HG03064 (cell line): ENCODE measurements at regions not wholly inside any gene's neighbourhood (a gene's known extent, or its start where the extent isn't known, plus 50 kb on each side); places are given as distances from the start of the nearest gene placed in this dataset.
"Not testable (repeated sequence)": the region's sequence is repeated elsewhere in the genome, so short reads cannot be mapped to it uniquely, and the experiment has no call there.

ENCODE experiments used
- ATAC-seq: cut with Tn5 transposase; IDR thresholded peaks from one replicate; pipeline ENCODE4 v1.9.1; 2021; ENCODE audit warnings: low read depth; ENCODE audit not compliant: unreplicated experiment

DNA sequence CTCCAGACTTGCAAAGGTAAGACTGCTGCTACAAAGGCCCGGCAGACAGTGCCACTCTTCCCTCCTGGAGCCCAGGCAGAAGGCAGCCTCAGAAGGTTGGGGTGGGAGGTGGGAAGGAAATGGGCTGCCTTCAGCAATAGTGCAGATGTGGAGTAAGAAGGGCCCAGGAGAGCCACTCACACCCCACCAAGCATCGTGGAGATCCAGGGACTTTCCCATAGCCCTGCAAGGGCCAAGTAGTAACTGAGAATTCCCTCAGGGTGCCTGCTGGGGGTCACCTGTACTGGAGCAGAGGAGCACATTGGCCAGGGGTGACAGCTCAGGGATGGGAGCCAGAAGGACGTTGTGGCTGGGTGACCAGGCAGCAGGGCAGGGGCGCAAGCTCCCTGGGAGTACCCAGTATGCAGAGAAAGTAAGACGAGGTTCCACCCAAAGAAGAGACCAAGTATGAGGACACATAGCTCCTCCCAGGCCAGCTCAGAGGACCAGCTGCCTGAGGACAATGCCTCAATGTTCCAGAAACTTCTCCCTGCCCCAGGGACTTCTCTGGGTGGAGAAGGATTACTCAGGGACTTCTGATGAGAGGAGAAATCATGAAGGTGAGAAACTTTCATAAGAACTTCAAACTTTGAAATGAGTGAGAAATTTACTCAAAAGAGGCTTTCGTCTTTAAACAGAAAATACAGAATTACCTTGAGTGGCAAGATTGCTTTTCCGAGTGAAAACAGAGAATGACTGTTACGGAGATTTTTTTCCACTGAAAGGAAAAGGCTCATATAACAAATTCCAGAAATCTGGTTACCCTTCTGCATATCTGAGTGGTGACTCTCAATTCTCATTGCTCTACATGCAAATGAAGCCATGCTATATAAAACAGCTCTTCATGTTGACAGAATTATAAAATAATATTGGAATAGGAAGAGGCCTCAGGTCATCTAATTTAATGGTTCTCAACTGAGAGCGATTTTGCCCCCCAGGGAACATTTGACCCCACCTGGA lies 87.9 kb upstream of the TRIO start:
- no peak for ATAC-seq

DNA sequence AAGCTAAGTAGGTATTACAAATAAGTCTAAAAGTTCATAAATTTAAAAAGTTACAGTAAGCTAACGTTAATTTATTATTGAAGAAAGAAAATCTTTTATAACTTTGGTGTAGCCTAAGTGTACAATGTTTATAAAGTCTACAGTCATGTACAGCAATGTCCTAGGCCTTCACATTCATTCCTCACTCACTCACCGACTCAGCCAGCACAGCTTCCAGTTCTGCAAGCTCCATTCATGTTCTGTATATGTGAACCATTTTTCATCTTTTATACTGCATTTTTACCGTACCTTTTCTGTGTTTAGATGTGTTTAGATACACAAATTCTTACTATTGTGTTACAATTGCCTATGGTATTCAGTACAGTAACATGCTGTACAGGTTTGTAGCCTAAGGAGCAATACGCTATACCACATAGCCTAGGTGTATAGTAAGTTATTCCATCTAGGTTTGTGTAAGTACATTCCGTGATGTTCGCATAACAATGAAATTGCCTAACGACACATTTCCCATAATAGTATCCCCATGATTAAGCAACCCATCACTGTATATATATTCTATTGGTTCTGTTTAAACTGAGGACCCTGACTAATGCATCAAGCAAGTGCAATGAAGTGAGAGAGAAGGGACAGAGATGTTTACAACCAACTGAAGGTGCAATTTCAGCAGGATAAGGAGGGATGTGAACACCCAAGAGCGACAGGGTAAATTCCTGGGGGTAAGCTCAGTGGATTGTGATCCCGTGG lies 88.9 kb upstream of the TRIO start:
- ATAC-seq, result no peak

GRCh38 chr5:14050821-14051220 lies 92.3 kb upstream of the TRIO start:
- no peak for ATAC-seq

GRCh38 chr5:14048434-14048833 lies 94.7 kb upstream of the TRIO start:
- no peak for ATAC-seq

GRCh38 chr5:14041528-14042192 lies 97.2 kb upstream of the DNAH5 start:
- ATAC-seq, result no peak

GRCh38 chr5:14040542-14040941 lies 96.1 kb upstream of the DNAH5 start:
- no peak for ATAC-seq

GRCh38 chr5:14039576-14039975 lies 95.1 kb upstream of the DNAH5 start:
- ATAC-seq, result no peak

GRCh38 chr5:14039063-14039462 lies 94.6 kb upstream of the DNAH5 start:
- ATAC-seq, result no peak

GRCh38 chr5:14038341-14038959 lies 94.0 kb upstream of the DNAH5 start:
- ATAC-seq, result no peak

DNA sequence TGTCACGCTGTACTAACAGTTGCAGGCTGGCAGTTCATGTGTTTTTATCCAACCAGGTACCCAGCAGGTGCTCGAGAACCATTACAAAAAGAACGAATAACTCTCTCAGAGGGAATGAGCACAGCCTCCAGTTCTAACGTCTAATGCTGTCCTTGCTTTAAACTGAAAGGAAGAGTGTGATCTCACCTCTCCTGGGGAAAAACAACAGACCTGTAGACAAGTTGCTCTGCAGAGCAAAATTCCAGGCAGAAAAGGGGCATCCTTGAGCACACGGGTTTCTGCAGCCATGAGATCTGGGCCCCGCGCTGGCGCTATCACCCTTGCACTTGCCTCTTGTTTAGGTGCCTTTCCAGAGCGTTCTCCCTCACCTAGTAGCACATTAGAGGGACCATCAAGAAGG lies 92.5 kb upstream of the DNAH5 start:
- ATAC-seq, result no peak

DNA sequence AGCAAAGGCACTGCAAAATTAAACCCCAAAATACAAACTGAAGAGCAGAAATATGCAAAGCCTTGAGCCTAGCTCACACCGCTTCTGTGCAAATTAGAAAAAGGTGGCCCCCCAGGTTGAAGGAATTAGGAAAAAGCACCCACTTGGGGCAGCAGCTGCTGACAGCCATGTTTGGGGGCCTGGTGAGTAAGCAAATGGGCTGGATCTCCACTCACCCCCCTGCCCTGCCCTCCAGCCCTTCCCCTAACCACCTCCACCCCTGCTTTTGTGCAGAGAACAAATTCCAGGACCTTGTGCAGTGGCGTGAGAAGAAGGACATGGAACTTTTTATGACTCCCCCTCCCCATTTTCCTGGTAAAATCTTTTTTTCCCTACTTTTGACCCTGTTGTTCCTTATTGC lies 92.0 kb upstream of the DNAH5 start:
- ATAC-seq, result no peak

DNA sequence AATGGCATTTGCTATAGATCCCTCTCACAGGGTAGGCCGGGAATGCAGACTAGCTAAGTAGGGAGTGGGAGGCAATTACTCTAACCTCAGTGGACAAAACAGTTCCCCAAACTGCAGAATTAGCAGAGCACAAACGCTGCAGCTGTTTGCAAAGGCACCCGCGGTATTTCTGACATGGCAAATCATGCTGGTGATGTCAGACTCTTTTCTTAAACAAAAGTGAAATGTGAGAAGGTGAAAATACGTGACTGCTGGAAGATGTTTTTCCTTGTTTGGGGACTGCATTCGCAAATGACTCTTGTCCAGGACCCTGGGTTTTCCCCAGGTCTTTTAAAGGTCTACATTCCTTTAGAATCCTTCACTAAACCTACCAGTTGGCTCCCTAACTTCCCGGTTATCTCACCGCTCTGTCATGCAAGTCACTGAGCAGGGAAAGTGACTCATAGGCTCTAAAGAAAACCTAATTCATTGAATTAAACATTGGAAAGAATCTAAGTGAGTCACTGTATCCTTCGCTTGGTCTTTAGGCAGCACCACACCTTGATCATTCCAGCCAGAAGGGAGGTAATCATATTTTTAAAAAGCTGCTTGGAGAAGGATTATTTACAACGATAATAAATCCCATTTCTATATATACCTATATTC lies 91.5 kb upstream of the DNAH5 start:
- ATAC-seq, result no peak

GRCh38 chr5:14034963-14035362 lies 90.5 kb upstream of the DNAH5 start:
- ATAC-seq, result no peak

DNA sequence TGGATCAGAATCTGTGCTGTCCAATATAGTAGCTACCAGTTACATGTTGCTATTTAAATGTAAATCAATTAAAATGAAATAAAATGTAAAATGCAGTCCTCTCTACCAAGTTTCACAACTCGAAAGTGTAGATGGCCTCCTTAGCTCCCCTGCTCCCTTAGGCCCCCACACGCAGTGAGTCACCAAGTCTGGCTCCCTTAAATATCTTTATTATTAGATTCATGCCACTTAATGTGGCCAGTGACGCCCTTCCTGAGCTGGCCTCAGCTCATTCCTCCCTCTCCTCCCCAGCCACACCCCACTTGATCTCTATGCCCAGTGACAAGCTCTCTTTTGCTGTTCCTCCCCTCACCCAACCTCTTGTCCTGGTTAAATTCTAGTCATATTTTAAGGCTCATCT lies 88.4 kb upstream of the DNAH5 start:
- ATAC-seq, result no peak

GRCh38 chr5:14028938-14029584 lies 84.6 kb upstream of the DNAH5 start:
- no peak for ATAC-seq

DNA sequence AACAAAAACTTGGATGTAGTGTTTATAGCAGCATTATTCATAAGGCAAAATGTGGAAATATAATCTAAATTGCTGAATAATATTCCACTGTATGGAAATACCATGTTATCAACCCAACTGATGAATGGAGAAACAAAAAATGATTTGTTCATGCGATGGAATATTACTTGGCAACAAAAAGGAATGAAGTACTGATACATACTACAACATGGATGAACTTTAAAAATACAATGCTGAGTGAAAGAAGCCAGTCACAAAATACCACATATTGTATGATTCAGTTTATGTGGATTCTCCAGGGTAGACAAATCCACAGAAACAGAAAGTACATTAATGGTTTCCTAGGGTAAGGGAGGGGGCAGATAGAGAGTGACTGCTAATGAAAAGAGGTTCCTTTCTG lies 83.7 kb upstream of the DNAH5 start:
- ATAC-seq, result no peak

- ATAC-seq, result no peak
Observed at GRCh38 chr5:14025569-14026286, 81.2 kb upstream of the DNAH5 start.

GRCh38 chr5:14022971-14023370 lies 78.5 kb upstream of the DNAH5 start:
- ATAC-seq, result no peak

DNA sequence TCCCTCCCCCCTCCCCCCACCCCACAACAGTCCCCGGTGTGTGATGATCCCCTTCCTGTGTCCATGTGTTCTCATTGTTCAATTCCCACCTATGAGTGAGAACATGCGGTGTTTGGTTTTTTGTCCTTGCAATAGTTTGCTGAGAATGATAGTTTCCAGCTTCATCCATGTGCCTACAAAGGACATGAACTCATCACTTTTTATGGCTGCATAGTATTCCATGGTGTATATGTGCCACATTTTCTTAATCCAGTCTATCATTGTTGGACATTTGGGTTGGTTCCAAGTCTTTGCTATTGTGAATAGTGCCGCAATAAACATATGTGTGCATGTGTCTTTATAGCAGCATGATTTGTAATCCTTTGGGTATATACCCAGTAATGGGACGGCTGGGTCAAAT lies 76.5 kb upstream of the DNAH5 start:
- ATAC-seq, result not testable (repeated sequence)
